ENCODE measurements at regions not wholly inside any gene's neighbourhood (a gene's known extent, or its start where the extent isn't known, plus 50 kb on each side); places are given as distances from the start of the nearest gene placed in this dataset.

- no peak for DNase-seq (ENCODE audit: low read depth, low spot score)
These were observed 231.9 kb upstream of the E2F8 start for GRCh38 chr11:19472679-19473078.

GRCh38 chr11:19467904-19468303 lies 227.2 kb upstream of the E2F8 start:
- no peak for DNase-seq (ENCODE audit: low read depth, low spot score)

- DNase-seq (ENCODE audit: low read depth, low spot score), result no peak
These were observed 225.6 kb upstream of the E2F8 start for GRCh38 chr11:19466314-19466713.

GRCh38 chr11:19463976-19464375 lies 223.2 kb upstream of the E2F8 start:
- no peak for DNase-seq (ENCODE audit: low read depth, low spot score)

GRCh38 chr11:19460718-19461405 lies 220.1 kb upstream of the E2F8 start:
- DNase-seq (ENCODE audit: low read depth, low spot score), result no peak

- DNase-seq (ENCODE audit: low read depth, low spot score), result no peak
These were observed 218.5 kb upstream of the E2F8 start for GRCh38 chr11:19459240-19459639.

GRCh38 chr11:19458721-19459120 lies 218.0 kb upstream of the E2F8 start:
- no peak for DNase-seq (ENCODE audit: low read depth, low spot score)

GRCh38 chr11:19458231-19458630 lies 217.5 kb upstream of the E2F8 start:
- no peak for DNase-seq (ENCODE audit: low read depth, low spot score)

GRCh38 chr11:19455731-19456130 lies 215.0 kb upstream of the E2F8 start:
- DNase-seq (ENCODE audit: low read depth, low spot score), result no peak

- DNase-seq (ENCODE audit: low read depth, low spot score), result no peak
These were observed 213.0 kb upstream of the E2F8 start for GRCh38 chr11:19453651-19454257.

GRCh38 chr11:19451609-19452008 lies 210.9 kb upstream of the E2F8 start:
- DNase-seq (ENCODE audit: low read depth, low spot score), result no peak

- no peak for DNase-seq (ENCODE audit: low read depth, low spot score)
These were observed 209.5 kb upstream of the E2F8 start for GRCh38 chr11:19450282-19450681.

- DNase-seq (ENCODE audit: low read depth, low spot score), result no peak
These were observed 207.9 kb upstream of the E2F8 start for GRCh38 chr11:19448651-19449050.

- DNase-seq (ENCODE audit: low read depth, low spot score), result no peak
These were observed 206.4 kb upstream of the E2F8 start for GRCh38 chr11:19447150-19447566.

- DNase-seq (ENCODE audit: low read depth, low spot score), result no peak
These were observed 205.0 kb upstream of the E2F8 start for GRCh38 chr11:19445771-19446170.

- DNase-seq (ENCODE audit: low read depth, low spot score), result no peak
These were observed 203.5 kb upstream of the E2F8 start for GRCh38 chr11:19444231-19444630.

- DNase-seq (ENCODE audit: low read depth, low spot score), result no peak
These were observed 201.8 kb upstream of the E2F8 start for GRCh38 chr11:19442554-19442910.

GRCh38 chr11:19441752-19442553 lies 201.2 kb upstream of the E2F8 start:
- no peak for DNase-seq (ENCODE audit: low read depth, low spot score)

- no peak for DNase-seq (ENCODE audit: low read depth, low spot score)
These were observed 200.5 kb upstream of the E2F8 start for GRCh38 chr11:19441288-19441687.

GRCh38 chr11:19437760-19438159 lies 197.0 kb upstream of the E2F8 start:
- no peak for DNase-seq (ENCODE audit: low read depth, low spot score)

- no peak for DNase-seq (ENCODE audit: low read depth, low spot score)
These were observed 196.2 kb upstream of the E2F8 start for GRCh38 chr11:19436932-19437331.

GRCh38 chr11:19435306-19435989 lies 194.7 kb upstream of the E2F8 start:
- DNase-seq (ENCODE audit: low read depth, low spot score), result no peak
